Gastroesophageal sphincter (tissue), 4 donors: ENCODE measurements at regions not wholly inside any gene's neighbourhood (a gene's known extent, or its start where the extent isn't known, plus 50 kb on each side); places are given as distances from the start of the nearest gene placed in this dataset.
A peak's percentile ranks its signal among the peaks of the same experiment; 100 is the strongest.

ENCODE experiments used
- ATAC-seq: fragments of 150-250 bp; one replicate; pipeline ENCODE4 v1.9.1; 2016; ENCODE audit warnings: mild to moderate bottlenecking, moderate library complexity
- H3K27ac ChIP-seq, 4 donors: fragments of 200-600 bp; sonication (generic) in 3 of 4; 1 replicate in 3 of 4; 2 replicates in 1 of 4; pipeline ENCODE4 v1.5.1; 2016 to 2019
- H3K27me3 ChIP-seq: fragments of 200-600 bp; sonication (generic); one replicate; pipeline ENCODE4 v1.5.1; 2019
- H3K36me3 ChIP-seq, 2 donors: fragments of 200-600 bp; sonication (generic); one replicate each; pipeline ENCODE4 v1.5.1; 2019; ENCODE audit warnings: control low read depth in 1 of 2
- H3K4me1 ChIP-seq, 3 donors: fragments of 200-600 bp; sonication (generic); 1 replicate in 2 of 3; 2 replicates in 1 of 3; pipeline ENCODE4 v1.5.1; 2016 to 2019; ENCODE audit warnings: control low read depth in 2 of 3
- H3K4me3 ChIP-seq, 2 donors: fragments of 200-600 bp; sonication (generic); one replicate each; pipeline ENCODE4 v1.5.1; 2019; ENCODE audit warnings: mild to moderate bottlenecking in 1 of 2, moderate library complexity in 1 of 2
- H3K9me3 ChIP-seq, 3 donors: fragments of 200-600 bp; sonication (generic); one replicate each; pipeline ENCODE4 v1.5.1; 2017 to 2019; ENCODE audit warnings: control low read depth in 2 of 3
- EP300 ChIP-seq: sonication (generic); formaldehyde crosslinking; IDR thresholded peaks from one replicate; pipeline ENCODE4 v1.6.1; 2017; ENCODE audit warnings: antibody characterized with exemption, mild to moderate bottlenecking
- POLR2A ChIP-seq, 2 donors: fragments of 450-650 bp; IDR thresholded peaks; one replicate each; pipeline ENCODE4 v1.6.1; 2017; ENCODE audit warnings: antibody characterized with exemption in 2 of 2, mild to moderate bottlenecking in 2 of 2, moderate library complexity in 1 of 2
- POLR2AphosphoS5 ChIP-seq: sonication (generic); formaldehyde crosslinking; IDR thresholded peaks from one replicate; pipeline ENCODE4 v1.6.1; 2017; ENCODE audit warnings: antibody characterized with exemption
- WGBS, 2 donors: methylation state at CpG; one replicate each; pipeline ENCODE4 v1.1.5; 2018; ENCODE audit warnings: low coverage in 1 of 2; 5-methylcytosine and 5-hydroxymethylcytosine counted together
- TF ChIP-seq, protein P1 (sequence below), 4 experiments: fragments of 200-600 bp in 2 of 4; fragments of 450-650 bp in 2 of 4; sonication (generic) in 1 of 4; IDR thresholded peaks; one replicate each; pipeline ENCODE4 v1.5.1; 2017 to 2019; ENCODE audit warnings: antibody characterized with exemption in 4 of 4, mild to moderate bottlenecking in 2 of 4, moderate library complexity in 2 of 4

DNA sequence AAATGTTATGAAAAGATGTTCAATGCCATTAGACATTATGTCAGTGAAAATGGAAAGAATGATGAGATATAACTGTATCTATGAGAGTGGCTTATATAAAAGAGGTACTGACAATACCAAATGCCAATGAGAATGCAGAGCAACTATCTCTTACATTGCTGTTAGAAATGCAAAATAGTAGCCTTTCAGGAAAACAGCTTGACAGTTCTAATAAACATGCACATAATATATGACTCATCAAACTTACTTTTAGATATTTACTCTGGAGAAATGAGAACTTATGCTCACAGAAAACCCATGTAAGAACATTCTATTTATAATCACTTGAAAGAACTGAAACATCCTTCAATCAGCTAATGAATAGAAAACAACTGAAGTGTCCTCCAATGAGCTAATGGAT is 996.7 kb upstream of the ADGRL4 start:
- TF ChIP-seq, protein P1, sequence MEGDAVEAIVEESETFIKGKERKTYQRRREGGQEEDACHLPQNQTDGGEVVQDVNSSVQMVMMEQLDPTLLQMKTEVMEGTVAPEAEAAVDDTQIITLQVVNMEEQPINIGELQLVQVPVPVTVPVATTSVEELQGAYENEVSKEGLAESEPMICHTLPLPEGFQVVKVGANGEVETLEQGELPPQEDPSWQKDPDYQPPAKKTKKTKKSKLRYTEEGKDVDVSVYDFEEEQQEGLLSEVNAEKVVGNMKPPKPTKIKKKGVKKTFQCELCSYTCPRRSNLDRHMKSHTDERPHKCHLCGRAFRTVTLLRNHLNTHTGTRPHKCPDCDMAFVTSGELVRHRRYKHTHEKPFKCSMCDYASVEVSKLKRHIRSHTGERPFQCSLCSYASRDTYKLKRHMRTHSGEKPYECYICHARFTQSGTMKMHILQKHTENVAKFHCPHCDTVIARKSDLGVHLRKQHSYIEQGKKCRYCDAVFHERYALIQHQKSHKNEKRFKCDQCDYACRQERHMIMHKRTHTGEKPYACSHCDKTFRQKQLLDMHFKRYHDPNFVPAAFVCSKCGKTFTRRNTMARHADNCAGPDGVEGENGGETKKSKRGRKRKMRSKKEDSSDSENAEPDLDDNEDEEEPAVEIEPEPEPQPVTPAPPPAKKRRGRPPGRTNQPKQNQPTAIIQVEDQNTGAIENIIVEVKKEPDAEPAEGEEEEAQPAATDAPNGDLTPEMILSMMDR (IDR thresholded peaks at IDR 0.05) = no peak
- TF ChIP-seq EP300 (no peak), POLR2AphosphoS5 (no peak), POLR2A (IDR thresholded peaks at IDR 0.05) (no peak)
- Histone ChIP-seq H3K9me3 (no peaks in the 10 kb centered on the region), H3K4me3 (no peak overlapping the region), H3K27ac (no peak overlapping the region), H3K4me1 (peaks cover 0 to 5% (median 0%) of the 10 kb centered on the region in 3 donors), H3K27me3 (no peaks in the 10 kb centered on the region), H3K36me3 (no peaks in the 10 kb centered on the region)
- ATAC-seq = no peak

DNA sequence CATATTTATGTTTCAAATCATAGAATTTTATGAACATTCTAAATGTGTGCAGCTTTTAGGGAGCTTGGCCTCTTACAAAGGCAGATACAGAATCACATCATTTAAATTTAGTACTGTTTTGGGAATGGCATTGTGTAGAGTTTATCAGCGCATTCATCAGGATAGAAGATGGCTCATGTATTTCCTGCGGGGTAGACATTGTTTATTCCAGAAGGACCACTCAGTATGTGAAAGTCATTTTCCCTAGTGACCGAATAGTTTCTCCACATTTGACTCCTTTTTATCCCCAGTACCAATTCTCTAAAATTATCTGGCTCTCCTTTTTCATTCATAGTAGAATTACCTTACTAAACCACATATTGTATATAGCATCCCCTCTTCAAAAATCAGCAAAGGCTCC is 981.9 kb upstream of the ADGRL4 start:
- no peak for ATAC-seq

DNA sequence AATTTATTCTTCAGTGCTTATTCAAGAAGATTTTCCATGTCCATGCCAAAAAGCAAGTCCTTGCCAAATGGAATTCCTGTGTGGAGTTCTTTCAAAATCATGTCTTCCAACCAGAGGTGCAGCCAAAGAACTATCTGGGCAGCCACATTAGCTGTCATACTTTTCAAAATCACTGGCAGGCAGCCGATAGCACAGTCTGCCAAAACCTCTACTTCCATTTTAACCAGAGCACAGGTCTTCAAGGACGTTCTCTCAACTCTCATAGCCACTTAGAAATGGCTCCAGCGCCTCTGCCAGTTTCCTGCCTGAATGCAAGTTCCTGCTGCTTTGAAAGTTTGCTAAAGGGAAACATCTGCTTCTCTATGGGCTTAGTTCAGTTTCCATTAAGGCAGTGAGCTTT is 975.7 kb upstream of the ADGRL4 start:
- Histone ChIP-seq H3K4me3 (no peak overlapping the region), H3K4me1 (peaks cover 7 to 43% (median 8%) of the 10 kb centered on the region in 3 donors), H3K9me3 (no peaks in the 10 kb centered on the region), H3K36me3 (no peaks in the 10 kb centered on the region), H3K27ac (peak overlapping the region; percentile 63 to 71 (median 64)), H3K27me3 (no peaks in the 10 kb centered on the region)
- 0% methylated on average over 2 to 3 of the region's 3 CpGs for WGBS, 2 donors
- ATAC-seq = peak; percentile 93
- TF ChIP-seq, protein P1 (IDR thresholded peaks at IDR 0.05) = peak in 1 of 4 experiments; percentile 25
- TF ChIP-seq EP300 = no peak
- TF ChIP-seq POLR2AphosphoS5 = peak; percentile 88
- no peak for TF ChIP-seq POLR2A (IDR thresholded peaks at IDR 0.05)

More for the DNA sequence above, 981.9 kb upstream of the ADGRL4 start:
- WGBS, 2 donors = 88 to 91% methylated on average over 3 of the region's 3 CpGs
- TF ChIP-seq, protein P1 (IDR thresholded peaks at IDR 0.05) = no peak
- TF ChIP-seq POLR2A (IDR thresholded peaks at IDR 0.05) (no peak), EP300 (no peak), POLR2AphosphoS5 (no peak)
- Histone ChIP-seq H3K27me3 (no peaks in the 10 kb centered on the region), H3K27ac (no peak overlapping the region), H3K36me3 (no peaks in the 10 kb centered on the region), H3K9me3 (no peaks in the 10 kb centered on the region), H3K4me1 (peaks cover 0 to 8% (median 0%) of the 10 kb centered on the region in 3 donors), H3K4me3 (no peak overlapping the region)

DNA sequence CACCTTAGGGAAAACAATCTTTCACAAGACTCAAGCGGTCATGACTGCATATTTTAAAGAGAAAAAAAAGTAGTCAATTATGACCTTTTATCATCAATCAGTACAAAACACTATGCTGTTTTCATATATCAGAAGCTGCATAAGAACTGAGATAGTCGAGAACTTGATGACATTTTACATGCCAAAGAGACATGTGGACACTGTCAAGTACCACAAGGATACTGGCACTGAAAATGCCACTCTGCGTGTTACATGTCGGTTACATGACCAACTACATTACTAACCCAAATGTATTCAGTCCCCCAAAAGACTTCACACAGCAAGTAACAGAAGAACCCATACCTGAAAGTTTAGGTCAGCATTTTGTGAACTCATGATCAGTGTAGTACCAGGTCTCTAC is 975.0 kb upstream of the ADGRL4 start:
- no peak for ATAC-seq
- H3K36me3 ChIP-seq = no peaks in the 10 kb centered on the region

DNA sequence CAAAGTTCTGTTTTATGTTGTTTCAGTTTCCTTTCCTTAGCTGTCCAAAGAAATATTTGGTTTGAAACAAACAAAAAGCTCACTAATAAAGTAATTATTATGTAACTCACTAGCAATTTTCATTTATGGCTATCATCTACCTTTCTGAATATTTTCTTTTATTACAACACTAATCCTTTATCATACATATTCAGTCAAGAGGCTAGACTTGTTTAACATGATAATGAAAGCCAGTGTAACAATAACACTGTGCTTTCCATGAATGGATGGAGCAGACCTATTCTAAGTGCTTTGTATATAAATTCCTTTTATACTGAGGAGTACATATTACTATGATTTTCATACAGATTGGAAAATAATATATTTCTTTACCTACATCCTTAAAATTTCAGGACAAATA is 972.8 kb upstream of the ADGRL4 start:
- Histone ChIP-seq H3K36me3 (no peaks in the 10 kb centered on the region), H3K4me1 (peaks cover 7 to 35% (median 8%) of the 10 kb centered on the region in 3 donors), H3K27ac (no peak overlapping the region), H3K4me3 (no peak overlapping the region), H3K27me3 (no peaks in the 10 kb centered on the region), H3K9me3 (no peaks in the 10 kb centered on the region)
- TF ChIP-seq POLR2AphosphoS5 = no peak
- no peak for ATAC-seq

More for the DNA sequence above, 975.0 kb upstream of the ADGRL4 start:
- H3K4me1 ChIP-seq = peaks cover 7 to 39% (median 8%) of the 10 kb centered on the region in 3 donors
- WGBS, 2 donors = 70 to 80% methylated on average over 4 of the region's 4 CpGs
- no peaks in the 10 kb centered on the region for H3K27me3 ChIP-seq
- no peaks in the 10 kb centered on the region for H3K9me3 ChIP-seq
- TF ChIP-seq, protein P1 (IDR thresholded peaks at IDR 0.05) = no peak
- no peak for TF ChIP-seq EP300
- TF ChIP-seq POLR2A (IDR thresholded peaks at IDR 0.05) = no peak
- no peak for TF ChIP-seq POLR2AphosphoS5
- peak overlapping the region in 3 of 4 donors; percentile 59 to 64 (median 63) for H3K27ac ChIP-seq
- no peak overlapping the region for H3K4me3 ChIP-seq
